ENCODE measurements at regions not wholly inside any gene's neighbourhood (a gene's known extent, or its start where the extent isn't known, plus 50 kb on each side); places are given as distances from the start of the nearest gene placed in this dataset.

DNA sequence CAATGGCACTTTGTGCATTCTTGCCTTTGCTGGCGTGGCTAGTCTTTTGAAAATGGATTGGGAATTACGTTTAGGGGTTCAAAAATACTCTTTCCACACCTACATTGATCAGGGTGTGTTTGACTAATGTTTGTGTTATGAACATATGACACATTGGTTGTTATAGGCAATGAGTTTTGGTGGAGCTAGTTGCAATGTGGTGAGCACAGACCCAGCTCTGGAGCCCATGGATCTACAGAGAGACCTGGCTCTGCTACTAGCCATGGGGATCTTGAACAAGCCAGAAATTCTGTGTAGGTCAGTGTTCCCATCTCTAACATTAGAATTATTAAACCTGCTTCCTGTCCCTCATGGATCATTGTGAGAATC lies 222.4 kb upstream of the UBL3 start:
- H3K4me1 Mint-ChIP-seq (ENCODE audit: low read depth, unreplicated experiment): no peaks in the 10 kb centered on the region
- H3K36me3 Mint-ChIP-seq (ENCODE audit: low read depth, unreplicated experiment): no peaks in the 10 kb centered on the region
- no peak overlapping the region for H3K4me3 Mint-ChIP-seq (ENCODE audit: unreplicated experiment)

GRCh38 chr13:30071969-30072817 lies 221.8 kb upstream of the UBL3 start:
- Histone ChIP-seq H3K4me3 (ENCODE audit: insufficient read depth, low read depth, low read length) (no peak overlapping the region), H3K27ac (ENCODE audit: low read depth, low read length) (no peak overlapping the region), H2AFZ (ENCODE audit: low read depth, low read length) (no peak overlapping the region), H3K4me2 (ENCODE audit: low read length) (no peak overlapping the region), H3K9me3 (ENCODE audit: insufficient read depth, low read depth, low read length) (no peaks in the 10 kb centered on the region), H3K9ac (ENCODE audit: low read length) (no peak overlapping the region), H3K79me2 (ENCODE audit: insufficient read depth, low read length) (no peaks in the 10 kb centered on the region), H4K20me1 (ENCODE audit: insufficient read depth, low read length) (no peaks in the 10 kb centered on the region), H3K27me3 (ENCODE audit: insufficient read depth, low read length) (no peaks in the 10 kb centered on the region), H3K4me1 (ENCODE audit: insufficient read depth, low read length) (no peaks in the 10 kb centered on the region), H3K36me3 (ENCODE audit: insufficient read depth, low read length) (no peaks in the 10 kb centered on the region)
- Mint-ChIP-seq H3K27ac (ENCODE audit: unreplicated experiment) (no peak overlapping the region), H3K4me1 (ENCODE audit: low read depth, unreplicated experiment) (no peaks in the 10 kb centered on the region), H3K27me3 (ENCODE audit: low read depth, unreplicated experiment) (peaks cover 2% of the 10 kb centered on the region), H3K36me3 (ENCODE audit: low read depth, unreplicated experiment) (no peaks in the 10 kb centered on the region), H3K9me3 (ENCODE audit: unreplicated experiment) (peaks cover 5% of the 10 kb centered on the region), H3K4me3 (ENCODE audit: unreplicated experiment) (no peak overlapping the region)
- TF ChIP-seq, protein P1, sequence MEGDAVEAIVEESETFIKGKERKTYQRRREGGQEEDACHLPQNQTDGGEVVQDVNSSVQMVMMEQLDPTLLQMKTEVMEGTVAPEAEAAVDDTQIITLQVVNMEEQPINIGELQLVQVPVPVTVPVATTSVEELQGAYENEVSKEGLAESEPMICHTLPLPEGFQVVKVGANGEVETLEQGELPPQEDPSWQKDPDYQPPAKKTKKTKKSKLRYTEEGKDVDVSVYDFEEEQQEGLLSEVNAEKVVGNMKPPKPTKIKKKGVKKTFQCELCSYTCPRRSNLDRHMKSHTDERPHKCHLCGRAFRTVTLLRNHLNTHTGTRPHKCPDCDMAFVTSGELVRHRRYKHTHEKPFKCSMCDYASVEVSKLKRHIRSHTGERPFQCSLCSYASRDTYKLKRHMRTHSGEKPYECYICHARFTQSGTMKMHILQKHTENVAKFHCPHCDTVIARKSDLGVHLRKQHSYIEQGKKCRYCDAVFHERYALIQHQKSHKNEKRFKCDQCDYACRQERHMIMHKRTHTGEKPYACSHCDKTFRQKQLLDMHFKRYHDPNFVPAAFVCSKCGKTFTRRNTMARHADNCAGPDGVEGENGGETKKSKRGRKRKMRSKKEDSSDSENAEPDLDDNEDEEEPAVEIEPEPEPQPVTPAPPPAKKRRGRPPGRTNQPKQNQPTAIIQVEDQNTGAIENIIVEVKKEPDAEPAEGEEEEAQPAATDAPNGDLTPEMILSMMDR (IDR thresholded peaks at IDR 0.05; ENCODE audit: insufficient read depth, low read depth, low read length): no peak
- TF ChIP-seq EZH2 (IDR thresholded peaks at IDR 0.05; ENCODE audit: insufficient read depth, low read length): no peak
- no peak for FAIRE-seq
- no peak for DNase-seq (ENCODE audit: low read depth)

More for the DNA sequence above, 222.4 kb upstream of the UBL3 start:
- H3K36me3 ChIP-seq (ENCODE audit: insufficient read depth, low read length): no peaks in the 10 kb centered on the region
- TF ChIP-seq, protein P1 (IDR thresholded peaks at IDR 0.05; ENCODE audit: insufficient read depth, low read depth, low read length): no peak
- TF ChIP-seq EZH2 (IDR thresholded peaks at IDR 0.05; ENCODE audit: insufficient read depth, low read length): no peak
- no peaks in the 10 kb centered on the region for H4K20me1 ChIP-seq (ENCODE audit: insufficient read depth, low read length)
- Mint-ChIP-seq H3K9me3 (ENCODE audit: unreplicated experiment) (peaks cover 5% of the 10 kb centered on the region), H3K27me3 (ENCODE audit: low read depth, unreplicated experiment) (peaks cover 2% of the 10 kb centered on the region), H3K27ac (ENCODE audit: unreplicated experiment) (no peak overlapping the region)
- H3K79me2 ChIP-seq (ENCODE audit: insufficient read depth, low read length): no peaks in the 10 kb centered on the region
- H3K9me3 ChIP-seq (ENCODE audit: insufficient read depth, low read depth, low read length): no peaks in the 10 kb centered on the region
- no peak overlapping the region for H3K4me3 ChIP-seq (ENCODE audit: insufficient read depth, low read depth, low read length)
- no peak overlapping the region for H3K4me2 ChIP-seq (ENCODE audit: low read length)
- no peaks in the 10 kb centered on the region for H3K4me1 ChIP-seq (ENCODE audit: insufficient read depth, low read length)
- H3K27ac ChIP-seq (ENCODE audit: low read depth, low read length): no peak overlapping the region
- no peak overlapping the region for H2AFZ ChIP-seq (ENCODE audit: low read depth, low read length)
- DNase-seq (ENCODE audit: low read depth) (no peak), FAIRE-seq (no peak)
- no peak overlapping the region for H3K9ac ChIP-seq (ENCODE audit: low read length)
- H3K27me3 ChIP-seq (ENCODE audit: insufficient read depth, low read length): no peaks in the 10 kb centered on the region

DNA sequence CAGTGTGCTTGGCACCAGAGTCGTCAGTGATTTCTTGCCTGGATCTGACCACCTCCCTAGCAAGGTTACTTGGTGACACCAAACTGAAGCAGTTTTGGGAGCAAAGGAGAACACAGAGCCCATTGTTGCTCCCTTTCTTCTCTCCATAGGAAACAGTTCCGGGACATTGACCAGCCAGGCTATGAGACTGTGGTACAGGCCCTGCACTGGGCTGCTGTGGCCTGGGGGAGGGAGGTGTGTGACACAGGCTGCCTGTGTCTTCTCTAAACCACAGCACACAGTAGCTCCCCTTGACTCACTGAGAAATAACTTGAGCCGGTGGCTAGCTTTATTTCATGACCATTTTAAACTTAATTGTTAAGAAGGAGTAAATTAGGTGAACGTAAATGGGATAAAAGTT lies 214.8 kb upstream of the UBL3 start:
- H3K4me1 Mint-ChIP-seq (ENCODE audit: low read depth, unreplicated experiment): peaks cover 13% of the 10 kb centered on the region
- no peak for DNase-seq (ENCODE audit: low read depth)

More for the DNA sequence above, 214.8 kb upstream of the UBL3 start:
- H3K79me2 ChIP-seq (ENCODE audit: insufficient read depth, low read length): no peaks in the 10 kb centered on the region
- H3K4me3 Mint-ChIP-seq (ENCODE audit: unreplicated experiment): no peak overlapping the region
- H3K27me3 Mint-ChIP-seq (ENCODE audit: low read depth, unreplicated experiment): no peaks in the 10 kb centered on the region
- no peak for FAIRE-seq
- TF ChIP-seq, protein P1 (IDR thresholded peaks at IDR 0.05; ENCODE audit: insufficient read depth, low read depth, low read length): no peak
- no peak for TF ChIP-seq EZH2 (IDR thresholded peaks at IDR 0.05; ENCODE audit: insufficient read depth, low read length)
- H3K9me3 Mint-ChIP-seq (ENCODE audit: unreplicated experiment): no peaks in the 10 kb centered on the region
- no peaks in the 10 kb centered on the region for H4K20me1 ChIP-seq (ENCODE audit: insufficient read depth, low read length)
- H3K27ac Mint-ChIP-seq (ENCODE audit: unreplicated experiment): peak overlapping the region; percentile 53
- H3K36me3 ChIP-seq (ENCODE audit: insufficient read depth, low read length): no peaks in the 10 kb centered on the region
- no peaks in the 10 kb centered on the region for H3K9me3 ChIP-seq (ENCODE audit: insufficient read depth, low read depth, low read length)
- no peaks in the 10 kb centered on the region for H3K4me1 ChIP-seq (ENCODE audit: insufficient read depth, low read length)
- no peak overlapping the region for H3K27ac ChIP-seq (ENCODE audit: low read depth, low read length)
- no peak overlapping the region for H3K9ac ChIP-seq (ENCODE audit: low read length)
- H3K4me3 ChIP-seq (ENCODE audit: insufficient read depth, low read depth, low read length): no peak overlapping the region
- H3K27me3 ChIP-seq (ENCODE audit: insufficient read depth, low read length): no peaks in the 10 kb centered on the region
- H2AFZ ChIP-seq (ENCODE audit: low read depth, low read length): peak overlapping the region; percentile 4
- H3K4me2 ChIP-seq (ENCODE audit: low read length): no peak overlapping the region
- H3K36me3 Mint-ChIP-seq (ENCODE audit: low read depth, unreplicated experiment): no peaks in the 10 kb centered on the region

Data from astrocyte (in vitro differentiated cells and primary cell).